K562 (cell line): ENCODE measurements at regions not wholly inside any gene's neighbourhood (a gene's known extent, or its start where the extent isn't known, plus 50 kb on each side); places are given as distances from the start of the nearest gene placed in this dataset.

Experiments used
- SIN3A ChIP-seq, 2 experiments: fragments of 150-350 bp in 1 of 2; IDR thresholded peaks; 2 replicates each; pipeline ENCODE4 v1.6.1; 2011 to 2016; ENCODE audit warnings: borderline replicate concordance in 2 of 2, low read depth in 2 of 2, low read length in 2 of 2, mild to moderate bottlenecking in 2 of 2, moderate library complexity in 2 of 2; ENCODE audit not compliant: control insufficient read depth in 1 of 2
- ZBED1 ChIP-seq: IDR thresholded peaks from 2 replicates; pipeline ENCODE4 v1.6.1; 2014
- ZNF175 ChIP-seq: fragments of 200-800 bp; sonication (Bioruptor generic); IDR thresholded peaks from 2 replicates; pipeline ENCODE4 v1.6.1; 2016; ENCODE audit warnings: low read depth, mild to moderate bottlenecking, missing genetic modification characterization, missing compliant biosample characterization
- TF ChIP-seq, protein P1 (sequence below): fragments of 450-650 bp; IDR thresholded peaks from 2 replicates; pipeline ENCODE4 v1.6.1; 2016
- TF ChIP-seq, protein P2 (sequence below): sonication (generic); formaldehyde crosslinking; IDR thresholded peaks from 2 replicates; pipeline ENCODE4 v1.9.0; 2022; ENCODE audit warnings: mild to moderate bottlenecking, missing genetic modification reagents

DNA sequence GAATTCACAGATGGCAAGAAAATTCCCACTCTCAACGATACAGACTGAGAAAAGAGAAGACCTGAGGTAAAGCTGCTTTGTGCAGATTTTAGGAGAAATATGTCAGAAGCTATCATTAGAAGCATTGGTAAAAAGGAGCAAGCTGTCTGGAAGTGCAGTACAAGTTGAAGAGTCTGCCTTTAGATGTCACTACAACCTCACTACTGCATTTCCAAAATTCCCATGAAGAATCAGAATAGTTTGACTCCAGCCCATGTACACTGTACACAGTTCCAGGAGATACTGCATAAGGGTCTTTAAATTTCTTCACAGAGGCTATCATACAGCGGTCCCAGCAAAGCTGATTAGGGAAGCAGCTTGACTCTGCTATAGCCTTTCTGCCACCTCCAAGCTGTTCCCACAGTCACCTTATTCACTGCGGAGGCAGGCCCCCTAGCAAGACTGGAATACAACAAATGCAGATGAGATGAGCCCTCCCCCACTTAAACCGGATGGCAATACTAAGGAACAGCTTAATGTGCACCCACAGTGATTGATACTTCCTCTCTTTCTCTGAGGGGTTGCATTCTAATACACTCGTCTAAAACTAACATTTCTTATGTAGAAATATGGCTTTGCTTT is 527.4 kb downstream of the TMEM182 start:
- TF ChIP-seq SIN3A (IDR thresholded peaks at IDR 0.05; ENCODE audit: borderline replicate concordance in 2 of 2, control insufficient read depth in 1 of 2, low read depth in 2 of 2, low read length in 2 of 2) (no peak), ZBED1 (no peak), ZNF175 (CRISPR knock-in tag) (no peak)
- TF ChIP-seq, protein P1, sequence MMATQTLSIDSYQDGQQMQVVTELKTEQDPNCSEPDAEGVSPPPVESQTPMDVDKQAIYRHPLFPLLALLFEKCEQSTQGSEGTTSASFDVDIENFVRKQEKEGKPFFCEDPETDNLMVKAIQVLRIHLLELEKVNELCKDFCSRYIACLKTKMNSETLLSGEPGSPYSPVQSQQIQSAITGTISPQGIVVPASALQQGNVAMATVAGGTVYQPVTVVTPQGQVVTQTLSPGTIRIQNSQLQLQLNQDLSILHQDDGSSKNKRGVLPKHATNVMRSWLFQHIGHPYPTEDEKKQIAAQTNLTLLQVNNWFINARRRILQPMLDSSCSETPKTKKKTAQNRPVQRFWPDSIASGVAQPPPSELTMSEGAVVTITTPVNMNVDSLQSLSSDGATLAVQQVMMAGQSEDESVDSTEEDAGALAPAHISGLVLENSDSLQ = no peak
- TF ChIP-seq, protein P2, sequence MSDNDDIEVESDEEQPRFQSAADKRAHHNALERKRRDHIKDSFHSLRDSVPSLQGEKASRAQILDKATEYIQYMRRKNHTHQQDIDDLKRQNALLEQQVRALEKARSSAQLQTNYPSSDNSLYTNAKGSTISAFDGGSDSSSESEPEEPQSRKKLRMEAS = no peak
